ENCODE measurements at regions not wholly inside any gene's neighbourhood (a gene's known extent, or its start where the extent isn't known, plus 50 kb on each side); places are given as distances from the start of the nearest gene placed in this dataset.

GRCh38 chr15:93866476-93866875 lies 364.9 kb upstream of the MCTP2 start:
- in situ Hi-C loops (cut with MboI; ENCODE audit: low sequenced_read_pairs in 4 of 4) (no loop called here), intact Hi-C loops (cut with DNase I; ENCODE audit: low total_unique reads) (no loop called here)
- TF ChIP-seq CTCF (IDR thresholded peaks at IDR 0.05 in 4 of 5, conservative IDR thresholded peaks at IDR 0.05 in 1 of 5) (no peak), POLR2A (IDR thresholded peaks at IDR 0.05) (no peak)
- H3K36me3 ChIP-seq = no peaks in the 10 kb centered on the region
- DNase-seq = no peak
- no peak overlapping the region for H3K4me3 ChIP-seq
- H3K9me3 ChIP-seq = no peaks in the 10 kb centered on the region
- H3K4me1 ChIP-seq = no peaks in the 10 kb centered on the region
- H3K27ac ChIP-seq = peak overlapping the region in 2 of 4 donors; percentile 39 to 44
- H3K27me3 ChIP-seq = no peaks in the 10 kb centered on the region
- no peak for ATAC-seq

GRCh38 chr15:93865586-93865985 lies 365.8 kb upstream of the MCTP2 start:
- in situ Hi-C loops (cut with MboI; ENCODE audit: low sequenced_read_pairs in 4 of 4) (no loop called here), intact Hi-C loops (cut with DNase I; ENCODE audit: low total_unique reads) (no loop called here)
- H3K4me3 ChIP-seq = no peak overlapping the region
- DNase-seq (peak in 1 of 2 donors; percentile 16), ATAC-seq (peak; percentile 56 to 74)
- H3K9me3 ChIP-seq = no peaks in the 10 kb centered on the region
- TF ChIP-seq CTCF (IDR thresholded peaks at IDR 0.05 in 4 of 5, conservative IDR thresholded peaks at IDR 0.05 in 1 of 5) (no peak), POLR2A (IDR thresholded peaks at IDR 0.05) (no peak)
- H3K27me3 ChIP-seq = no peaks in the 10 kb centered on the region
- peak overlapping the region in 3 of 4 donors; percentile 22 to 44 (median 39) for H3K27ac ChIP-seq
- no peaks in the 10 kb centered on the region for H3K4me1 ChIP-seq
- H3K36me3 ChIP-seq = no peaks in the 10 kb centered on the region

- DNase-seq = peak; percentile 11 to 35
These were observed 368.6 kb upstream of the MCTP2 start for GRCh38 chr15:93862791-93863190.

GRCh38 chr15:93861956-93862741 lies 369.2 kb upstream of the MCTP2 start:
- DNase-seq = peak in 1 of 2 donors; percentile 17
- no peak for ATAC-seq
- no peak overlapping the region for H3K4me3 ChIP-seq
- TF ChIP-seq POLR2A (IDR thresholded peaks at IDR 0.05) (no peak), CTCF (IDR thresholded peaks at IDR 0.05 in 4 of 5, conservative IDR thresholded peaks at IDR 0.05 in 1 of 5) (no peak)
- intact Hi-C loops (cut with DNase I; ENCODE audit: low total_unique reads) (no loop called here), in situ Hi-C loops (cut with MboI; ENCODE audit: low sequenced_read_pairs in 4 of 4) (no loop called here)
- H3K36me3 ChIP-seq = no peaks in the 10 kb centered on the region
- H3K4me1 ChIP-seq = no peaks in the 10 kb centered on the region
- H3K27me3 ChIP-seq = no peaks in the 10 kb centered on the region
- H3K27ac ChIP-seq = peak overlapping the region in 2 of 4 donors; percentile 10 to 13
- H3K9me3 ChIP-seq = no peaks in the 10 kb centered on the region

More at GRCh38 chr15:93862791-93863190, 368.6 kb upstream of the MCTP2 start:
- Histone ChIP-seq H3K27me3 (no peaks in the 10 kb centered on the region), H3K9me3 (no peaks in the 10 kb centered on the region), H3K4me3 (no peak overlapping the region), H3K4me1 (no peaks in the 10 kb centered on the region), H3K27ac (peak overlapping the region in 3 of 4 donors; percentile 13 to 21 (median 13)), H3K36me3 (no peaks in the 10 kb centered on the region)
- TF ChIP-seq CTCF (IDR thresholded peaks at IDR 0.05 in 4 of 5, conservative IDR thresholded peaks at IDR 0.05 in 1 of 5) (no peak), POLR2A (IDR thresholded peaks at IDR 0.05) (no peak)
- peak; percentile 38 to 53 for ATAC-seq
- intact Hi-C loops (cut with DNase I; ENCODE audit: low total_unique reads) = no loop called here
- in situ Hi-C loops (cut with MboI; ENCODE audit: low sequenced_read_pairs in 4 of 4) = no loop called here

All from gastrocnemius medialis (tissue), 4 donors.